HFF-Myc (cell line): ENCODE measurements at regions not wholly inside any gene's neighbourhood (a gene's known extent, or its start where the extent isn't known, plus 50 kb on each side); places are given as distances from the start of the nearest gene placed in this dataset.

Source experiments
- DNase-seq: peaks from one replicate; pipeline ENCODE4 v3.0.0-alpha.2; 2011; ENCODE audit warnings: low read depth; ENCODE audit errors: extremely low read depth
- H3K4me3 ChIP-seq: replicated peaks from 2 replicates; pipeline ENCODE4 v1.5.1; 2011; ENCODE audit warnings: low read depth, mild to moderate bottlenecking, control low read depth, low read length
- CTCF ChIP-seq: IDR thresholded peaks from 2 replicates; pipeline ENCODE4 v1.5.1; 2012; ENCODE audit warnings: mild to moderate bottlenecking, low read depth, low read length, control low read depth; ENCODE audit errors: missing control alignments

GRCh38 chr9:32837551-32838058 lies 54.3 kb downstream of the TMEM215 start:
- no peak for DNase-seq
- TF ChIP-seq CTCF, result no peak

GRCh38 chr9:32839013-32839885 lies 55.9 kb downstream of the TMEM215 start:
- H3K4me3 ChIP-seq, result no peak overlapping the region
- no peak for TF ChIP-seq CTCF
- no peak for DNase-seq

More at GRCh38 chr9:32837551-32838058, 54.3 kb downstream of the TMEM215 start:
- H3K4me3 ChIP-seq, result no peak overlapping the region

- no peak for DNase-seq
- no peak overlapping the region for H3K4me3 ChIP-seq
- no peak for TF ChIP-seq CTCF
Measured at GRCh38 chr9:32841314-32841713, 58.0 kb downstream of the TMEM215 start.

GRCh38 chr9:32843295-32843694 lies 60.0 kb downstream of the TMEM215 start:
- DNase-seq, result no peak
- H3K4me3 ChIP-seq, result no peak overlapping the region
- TF ChIP-seq CTCF, result no peak

GRCh38 chr9:32844259-32844658 lies 60.9 kb downstream of the TMEM215 start:
- no peak overlapping the region for H3K4me3 ChIP-seq
- no peak for DNase-seq
- no peak for TF ChIP-seq CTCF

GRCh38 chr9:32854271-32854670 lies 70.9 kb downstream of the TMEM215 start:
- no peak overlapping the region for H3K4me3 ChIP-seq
- DNase-seq, result no peak
- TF ChIP-seq CTCF, result no peak
